Esophagus muscularis mucosa (tissue), 4 donors: ENCODE measurements at regions not wholly inside any gene's neighbourhood (a gene's known extent, or its start where the extent isn't known, plus 50 kb on each side); places are given as distances from the start of the nearest gene placed in this dataset.

ENCODE experiments used
- EP300 ChIP-seq: sonication (generic); formaldehyde crosslinking; IDR thresholded peaks from one replicate; pipeline ENCODE4 v1.6.1; 2017; ENCODE audit warnings: antibody characterized with exemption
- POLR2A ChIP-seq: fragments of 450-650 bp; IDR thresholded peaks from one replicate; pipeline ENCODE4 v1.6.1; 2017; ENCODE audit warnings: antibody characterized with exemption, moderate library complexity, mild to moderate bottlenecking, low read depth
- POLR2AphosphoS5 ChIP-seq, 2 donors: sonication (generic); formaldehyde crosslinking; IDR thresholded peaks; one replicate each; pipeline ENCODE4 v1.6.1; 2017; ENCODE audit warnings: antibody characterized with exemption in 2 of 2
- TF ChIP-seq, protein P1 (sequence below), 3 experiments: fragments of 200-600 bp in 2 of 3; fragments of 450-650 bp in 1 of 3; sonication (generic) in 2 of 3; IDR thresholded peaks; one replicate each; pipeline ENCODE4 v1.5.1; 2017 to 2019; ENCODE audit warnings: antibody characterized with exemption in 3 of 3, mild to moderate bottlenecking in 2 of 3, moderate library complexity in 1 of 3

DNA sequence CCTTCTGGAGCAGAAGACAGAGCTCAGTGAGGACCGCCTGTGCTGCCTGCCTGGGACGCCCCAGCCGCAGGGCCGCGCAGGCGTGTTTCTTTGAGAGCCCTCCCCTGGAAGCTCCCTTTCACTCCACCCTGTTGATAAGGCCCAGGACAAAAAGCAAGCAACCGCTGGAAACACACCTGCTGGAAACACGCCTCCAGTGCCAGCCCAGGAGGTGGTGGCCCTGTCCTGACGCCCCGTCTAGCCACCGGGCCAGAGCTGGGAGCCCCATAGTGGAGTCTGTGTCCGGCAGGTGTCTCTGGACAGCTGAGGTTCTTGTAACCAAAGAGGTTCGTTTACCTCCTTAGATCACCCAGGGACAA, 173.8 kb downstream of the KATNAL1 start:
- TF ChIP-seq, protein P1, sequence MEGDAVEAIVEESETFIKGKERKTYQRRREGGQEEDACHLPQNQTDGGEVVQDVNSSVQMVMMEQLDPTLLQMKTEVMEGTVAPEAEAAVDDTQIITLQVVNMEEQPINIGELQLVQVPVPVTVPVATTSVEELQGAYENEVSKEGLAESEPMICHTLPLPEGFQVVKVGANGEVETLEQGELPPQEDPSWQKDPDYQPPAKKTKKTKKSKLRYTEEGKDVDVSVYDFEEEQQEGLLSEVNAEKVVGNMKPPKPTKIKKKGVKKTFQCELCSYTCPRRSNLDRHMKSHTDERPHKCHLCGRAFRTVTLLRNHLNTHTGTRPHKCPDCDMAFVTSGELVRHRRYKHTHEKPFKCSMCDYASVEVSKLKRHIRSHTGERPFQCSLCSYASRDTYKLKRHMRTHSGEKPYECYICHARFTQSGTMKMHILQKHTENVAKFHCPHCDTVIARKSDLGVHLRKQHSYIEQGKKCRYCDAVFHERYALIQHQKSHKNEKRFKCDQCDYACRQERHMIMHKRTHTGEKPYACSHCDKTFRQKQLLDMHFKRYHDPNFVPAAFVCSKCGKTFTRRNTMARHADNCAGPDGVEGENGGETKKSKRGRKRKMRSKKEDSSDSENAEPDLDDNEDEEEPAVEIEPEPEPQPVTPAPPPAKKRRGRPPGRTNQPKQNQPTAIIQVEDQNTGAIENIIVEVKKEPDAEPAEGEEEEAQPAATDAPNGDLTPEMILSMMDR (IDR thresholded peaks at IDR 0.05) = no peak
- no peak for TF ChIP-seq POLR2A
- no peak for TF ChIP-seq POLR2AphosphoS5 (IDR thresholded peaks at IDR 0.05)
- no peak for TF ChIP-seq EP300
